ENCODE measurements at regions not wholly inside any gene's neighbourhood (a gene's known extent, or its start where the extent isn't known, plus 50 kb on each side); places are given as distances from the start of the nearest gene placed in this dataset.

GRCh38 chr1:221605569-221605968, 136.3 kb downstream of the DUSP10 start:
- no peak for TF ChIP-seq CTCF (IDR thresholded peaks at IDR 0.05 in 8 of 11, conservative IDR thresholded peaks at IDR 0.05 in 3 of 11)
- no peak for TF ChIP-seq POLR2AphosphoS5 (IDR thresholded peaks at IDR 0.05)
- no peak for TF ChIP-seq POLR2A (IDR thresholded peaks at IDR 0.05)

Data from spleen (tissue), 7 donors.